SK-N-MC (cell line): ENCODE measurements at regions not wholly inside any gene's neighbourhood (a gene's known extent, or its start where the extent isn't known, plus 50 kb on each side); places are given as distances from the start of the nearest gene placed in this dataset.

Experiments
- EZH2 ChIP-seq: fragments of 200-600 bp; sonication (generic); IDR thresholded peaks from one replicate; pipeline ENCODE4 v1.6.1; 2017; ENCODE audit warnings: antibody characterized with exemption
- POLR2AphosphoS5 ChIP-seq: IDR thresholded peaks from 2 replicates; pipeline ENCODE4 v1.6.1; 2012; ENCODE audit warnings: mild to moderate bottlenecking, low read depth, low read length, borderline replicate concordance

GRCh38 chr4:14299166-14299565, 671.6 kb upstream of the BOD1L1 start:
- no peak for TF ChIP-seq EZH2
- TF ChIP-seq POLR2AphosphoS5: no peak
